CD4-positive, alpha-beta T cell treated with Interferon alpha-2 for 1 hour (primary cell): ENCODE measurements at regions not wholly inside any gene's neighbourhood (a gene's known extent, or its start where the extent isn't known, plus 50 kb on each side); places are given as distances from the start of the nearest gene placed in this dataset.
"Not testable (repeated sequence)": the region's sequence is repeated elsewhere in the genome, so short reads cannot be mapped to it uniquely, and the experiment has no call there.

Experiments
- DNase-seq, 2 donors: peaks; one replicate each; pipeline ENCODE4 v3.0.0-alpha.2; 2020 to 2022

GRCh38 chr3:15851735-15852134, 54.0 kb upstream of the ANKRD28 start:
- DNase-seq, result no peak

DNA sequence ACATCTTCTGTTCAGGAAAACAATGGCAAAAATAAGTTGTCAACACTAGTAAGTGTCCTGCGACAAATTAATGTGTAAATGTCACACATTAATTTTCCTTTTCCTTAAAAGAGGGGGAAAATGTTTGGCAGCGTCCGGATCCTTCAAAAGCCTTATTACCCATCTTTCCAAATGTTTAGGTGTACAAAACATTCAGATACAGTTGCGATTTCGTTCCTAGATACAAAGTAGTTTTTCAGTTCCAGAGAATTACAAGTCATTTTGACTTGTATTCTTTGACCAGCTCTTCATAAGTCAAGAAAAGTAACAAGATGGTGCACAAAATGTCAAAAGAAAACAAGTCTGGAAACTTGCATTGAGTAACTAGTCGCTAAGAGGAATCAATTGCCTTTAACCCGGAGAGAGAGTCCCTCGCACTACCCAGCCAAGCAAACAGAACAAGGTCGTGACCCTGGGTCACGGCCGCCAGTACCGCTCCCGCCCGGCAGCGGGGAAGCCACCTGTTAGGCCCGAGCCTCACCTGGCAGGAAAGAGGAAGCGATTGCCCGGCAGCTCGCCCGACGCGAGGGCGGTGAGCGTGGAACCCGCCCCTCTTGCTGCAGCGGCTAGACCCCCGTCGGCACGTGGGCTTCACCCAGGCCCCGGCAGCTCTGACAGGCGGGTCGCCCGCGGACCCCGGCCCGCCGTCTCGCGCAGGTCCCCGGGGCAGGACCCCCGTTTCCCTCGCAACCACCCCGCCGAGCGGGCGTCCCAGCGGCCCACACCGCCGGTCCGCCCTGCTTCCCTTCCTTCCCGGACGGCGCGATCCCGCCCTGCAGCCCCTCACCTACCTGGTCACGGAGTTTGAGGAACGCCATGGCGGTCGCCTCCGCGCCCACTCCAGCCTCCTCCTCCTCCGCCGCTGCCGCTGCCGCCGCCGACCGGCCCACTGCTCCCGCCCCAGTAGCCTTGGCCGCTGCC, 61.0 kb upstream of the ANKRD28 start:
- peak; percentile 73 to 74 for DNase-seq

DNA sequence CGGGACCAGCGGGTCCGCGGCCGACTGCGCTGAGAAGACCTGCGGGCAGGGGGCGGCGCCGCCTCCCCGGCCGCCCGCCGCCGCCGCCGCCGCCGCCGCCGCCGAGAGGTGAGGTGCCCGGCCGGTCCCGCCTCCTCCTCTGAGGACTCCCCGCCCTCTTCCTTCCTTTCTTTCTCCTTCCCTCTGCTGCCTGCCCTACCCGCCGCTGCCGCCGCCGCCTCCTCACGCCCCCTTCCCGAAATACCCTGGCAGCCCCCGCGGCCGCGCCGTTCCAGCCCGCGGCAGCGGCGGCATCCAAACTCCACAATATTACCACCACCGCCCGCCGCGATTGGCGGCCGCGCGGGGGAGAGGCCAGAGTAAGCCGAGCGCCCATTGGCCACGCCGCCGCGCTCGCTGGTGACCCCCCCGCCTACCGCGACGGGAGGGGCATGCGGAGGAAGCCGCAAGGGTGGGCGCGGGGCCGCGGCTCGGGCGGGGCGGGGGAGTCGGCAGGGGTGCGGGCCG, 61.8 kb upstream of the ANKRD28 start:
- DNase-seq, result peak; percentile 67 to 82

DNA sequence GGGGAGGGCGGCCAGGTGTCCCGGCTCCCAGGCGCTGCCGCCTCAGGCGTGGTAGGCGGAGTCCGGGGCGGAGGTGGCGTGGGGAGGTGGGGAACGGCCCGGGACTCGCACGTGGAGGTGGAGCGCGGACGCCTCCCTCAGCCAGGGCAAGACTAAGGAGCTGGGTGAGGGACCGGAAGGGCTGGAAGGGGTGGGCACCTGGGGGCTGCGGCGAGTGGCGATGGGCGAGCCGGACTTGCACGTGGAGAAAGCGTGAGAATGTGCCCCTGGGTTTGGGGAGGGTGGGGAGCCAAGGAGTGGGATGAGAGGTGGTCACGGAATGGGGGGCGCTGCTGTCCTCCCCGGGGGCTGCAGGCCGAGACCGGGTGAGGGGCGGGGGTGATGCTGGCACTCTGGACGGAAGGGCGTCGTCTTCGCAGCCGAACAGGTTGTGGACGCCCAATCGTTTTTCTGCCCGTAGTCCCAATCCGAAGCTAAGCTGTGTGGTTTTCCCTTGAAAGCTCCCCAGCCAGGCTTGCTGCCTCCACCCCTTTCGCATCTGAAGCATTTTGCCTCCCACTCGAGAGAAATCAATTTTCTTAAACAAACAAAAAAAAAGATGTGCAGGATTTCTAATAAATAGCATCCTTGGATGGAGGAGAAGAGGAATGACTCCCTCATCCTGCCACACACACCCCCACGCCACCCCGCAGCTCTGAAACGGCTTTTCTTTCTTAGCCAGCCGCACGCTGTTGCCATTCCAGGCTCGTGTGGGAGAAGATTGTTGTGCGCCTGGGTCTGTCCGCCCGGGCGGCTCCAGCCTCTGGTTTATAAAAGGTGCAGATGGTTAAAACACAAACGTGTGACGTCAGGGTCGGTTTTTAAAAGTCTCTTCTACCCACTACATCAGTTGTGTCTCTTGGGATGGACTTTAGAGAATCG, 62.5 kb upstream of the ANKRD28 start:
- peak in 1 of 2 donors; percentile 1 for DNase-seq

GRCh38 chr3:15861163-15861562, 63.4 kb upstream of the ANKRD28 start:
- no peak for DNase-seq

DNA sequence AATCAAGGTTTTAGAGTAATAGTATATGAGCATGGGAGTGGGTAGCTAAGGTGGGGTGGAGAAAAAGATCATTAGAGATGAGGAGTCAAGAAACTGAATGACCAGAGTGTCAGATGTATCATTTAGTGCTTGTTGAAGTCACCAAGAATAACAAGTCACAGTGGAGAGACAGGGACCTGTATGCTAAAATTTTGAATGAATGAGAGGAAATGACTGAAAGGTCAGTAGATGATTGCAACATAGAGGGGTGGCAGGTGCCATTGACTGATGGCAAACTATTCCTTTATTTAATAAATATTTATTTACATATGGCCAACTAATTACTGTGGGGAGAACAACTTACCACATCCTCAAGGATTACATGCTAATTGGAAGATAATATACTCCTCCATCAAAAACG, 75.0 kb upstream of the ANKRD28 start:
- no peak for DNase-seq

DNA sequence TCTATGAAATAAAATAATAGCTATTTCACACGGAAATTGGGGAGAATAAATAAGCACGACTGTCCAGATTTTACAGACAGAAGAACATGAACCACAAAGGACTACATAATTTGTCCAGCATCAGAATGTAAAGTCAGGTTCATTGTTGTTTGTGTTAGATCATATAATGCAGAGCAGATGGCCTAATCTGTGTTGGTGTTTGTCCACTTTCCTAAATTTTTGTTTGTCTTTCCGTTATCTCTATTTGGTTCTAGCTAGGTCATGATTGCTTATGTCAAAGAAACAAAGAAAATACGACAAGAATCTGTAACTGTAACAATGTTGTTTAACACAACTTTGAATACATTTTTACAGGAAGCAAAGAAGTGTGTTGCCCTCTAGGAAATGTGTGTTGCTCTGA, 75.6 kb upstream of the ANKRD28 start:
- DNase-seq, result no peak

- DNase-seq, result no peak
These were observed 77.4 kb upstream of the ANKRD28 start for GRCh38 chr3:15875016-15875689.

GRCh38 chr3:15876669-15877068, 78.9 kb upstream of the ANKRD28 start:
- no peak for DNase-seq

- DNase-seq, result no peak
These were observed 80.0 kb upstream of the ANKRD28 start for GRCh38 chr3:15877813-15878212.

DNA sequence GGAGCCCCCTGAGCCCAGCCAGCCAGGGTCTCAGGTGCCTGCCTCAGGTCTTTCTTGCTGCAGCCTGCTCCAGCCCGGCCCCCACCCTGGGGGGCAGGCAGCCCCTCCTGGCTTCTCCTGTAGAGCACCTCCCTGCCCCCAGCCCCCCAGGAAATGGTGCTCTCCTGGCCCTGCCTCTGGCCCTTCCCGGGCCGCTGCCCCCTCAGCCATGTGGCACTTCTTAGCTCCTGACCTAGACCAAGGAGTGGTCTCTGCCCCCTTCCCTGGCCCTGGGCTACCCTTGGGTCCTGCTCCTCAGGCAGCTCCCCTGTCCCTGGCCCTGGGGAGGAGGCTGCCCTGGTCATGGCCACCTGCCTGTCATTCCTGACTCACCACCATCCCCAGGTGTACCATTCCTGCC, 82.0 kb upstream of the ANKRD28 start:
- not testable (repeated sequence) for DNase-seq

DNA sequence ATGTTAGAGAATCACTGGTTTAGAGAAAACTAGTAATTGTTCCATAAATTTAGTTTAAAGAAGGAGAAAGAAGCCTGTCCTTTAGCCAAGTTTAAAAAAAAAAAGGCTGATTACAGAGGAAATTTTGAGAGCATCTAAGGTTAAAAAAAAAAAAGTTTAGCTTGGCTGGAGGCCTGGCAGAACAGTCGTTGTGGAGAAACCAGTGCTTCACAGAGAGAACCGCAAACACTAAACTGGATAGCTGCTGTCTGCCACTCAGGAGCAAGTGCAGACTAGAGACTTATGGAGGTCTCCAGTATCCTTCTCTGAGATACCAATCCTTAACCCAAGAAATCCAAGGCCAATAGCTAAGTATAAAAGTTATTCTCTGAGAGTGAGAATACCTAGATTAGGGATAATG, 84.8 kb upstream of the ANKRD28 start:
- no peak for DNase-seq

GRCh38 chr3:15884132-15884531, 86.4 kb upstream of the ANKRD28 start:
- no peak for DNase-seq

DNA sequence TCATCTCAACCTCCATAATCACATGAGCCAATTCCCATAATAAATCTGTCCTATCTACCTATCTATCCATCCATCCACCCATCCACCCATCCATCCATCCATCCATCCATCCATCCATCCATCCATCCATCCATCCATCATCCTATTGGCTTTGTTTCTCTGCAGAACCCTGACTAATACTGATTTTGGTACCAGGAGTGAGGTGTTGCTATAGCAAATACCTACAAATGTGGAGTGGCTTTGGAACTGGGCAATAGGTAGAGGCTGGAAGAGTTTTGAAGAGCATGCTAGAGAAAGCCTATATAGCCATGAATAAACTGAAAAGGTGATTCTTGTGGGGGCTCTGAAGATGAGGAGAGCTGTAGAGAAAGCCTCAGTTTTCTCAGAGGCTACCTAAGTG, 88.7 kb upstream of the ANKRD28 start:
- no peak for DNase-seq

DNA sequence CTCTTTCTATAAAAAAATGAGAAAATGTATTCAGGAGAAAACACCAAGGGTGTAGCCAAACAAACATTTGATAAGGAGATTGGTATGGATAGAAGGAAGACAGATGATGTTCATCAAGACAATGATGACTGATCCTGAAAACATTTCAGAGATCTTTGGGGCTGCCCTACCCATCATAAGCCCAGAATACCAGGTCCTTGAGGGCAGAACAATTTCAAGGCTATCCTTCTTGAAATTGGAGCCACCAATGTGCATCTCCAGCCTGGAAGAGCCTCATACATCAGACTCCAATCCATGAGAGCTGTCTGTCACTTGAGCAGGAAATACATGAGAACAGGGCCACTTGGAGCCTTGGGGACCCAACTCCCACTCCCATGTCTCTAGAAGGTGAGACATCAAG, 89.5 kb upstream of the ANKRD28 start:
- no peak for DNase-seq

GRCh38 chr3:15889936-15890335, 92.2 kb upstream of the ANKRD28 start:
- no peak for DNase-seq

- no peak for DNase-seq
These were observed 94.8 kb upstream of the ANKRD28 start for GRCh38 chr3:15892311-15893227.

GRCh38 chr3:15894382-15894781, 96.6 kb upstream of the ANKRD28 start:
- DNase-seq, result no peak

DNA sequence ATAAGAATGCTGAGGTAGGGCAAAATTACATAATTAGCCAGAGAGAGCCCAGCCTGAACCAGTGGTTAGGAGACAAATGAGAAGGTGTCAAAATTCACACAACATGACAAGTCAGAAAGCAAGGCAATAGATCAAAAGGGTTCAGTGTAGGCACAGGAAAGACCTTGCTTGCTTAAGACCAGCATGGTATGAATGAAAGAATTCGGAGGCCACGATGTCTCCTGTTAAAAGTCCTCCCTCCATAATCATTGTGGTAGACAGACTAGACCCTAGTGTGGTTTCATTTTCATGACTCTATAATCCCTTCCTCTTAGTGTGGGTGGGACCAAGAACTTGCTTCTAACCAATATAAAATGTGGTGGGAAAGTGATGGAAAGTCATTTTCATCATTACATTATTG, 98.7 kb upstream of the ANKRD28 start:
- DNase-seq, result no peak

DNA sequence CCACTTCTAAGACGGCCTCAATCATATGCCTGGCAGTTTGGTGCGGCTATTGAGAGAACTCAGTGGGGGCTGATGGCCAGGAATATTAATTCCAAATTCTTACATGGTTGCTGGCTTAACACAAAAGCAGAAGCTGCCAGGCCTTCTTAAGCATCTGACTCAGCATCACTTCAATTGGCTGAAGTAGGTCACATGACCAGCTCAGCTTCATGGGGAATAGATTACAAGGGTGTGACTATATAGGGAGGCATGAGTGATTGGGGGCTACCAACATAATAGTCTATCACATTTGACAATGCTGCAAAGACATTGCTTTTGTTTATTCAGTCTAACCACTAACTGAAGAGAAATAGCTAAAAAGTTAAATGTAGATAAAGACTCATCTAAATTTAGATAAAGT, 101.6 kb upstream of the ANKRD28 start:
- no peak for DNase-seq

GRCh38 chr3:15903164-15903563, 105.4 kb upstream of the ANKRD28 start:
- DNase-seq, result no peak
